ENCODE measurements at regions not wholly inside any gene's neighbourhood (a gene's known extent, or its start where the extent isn't known, plus 50 kb on each side); places are given as distances from the start of the nearest gene placed in this dataset.

DNA sequence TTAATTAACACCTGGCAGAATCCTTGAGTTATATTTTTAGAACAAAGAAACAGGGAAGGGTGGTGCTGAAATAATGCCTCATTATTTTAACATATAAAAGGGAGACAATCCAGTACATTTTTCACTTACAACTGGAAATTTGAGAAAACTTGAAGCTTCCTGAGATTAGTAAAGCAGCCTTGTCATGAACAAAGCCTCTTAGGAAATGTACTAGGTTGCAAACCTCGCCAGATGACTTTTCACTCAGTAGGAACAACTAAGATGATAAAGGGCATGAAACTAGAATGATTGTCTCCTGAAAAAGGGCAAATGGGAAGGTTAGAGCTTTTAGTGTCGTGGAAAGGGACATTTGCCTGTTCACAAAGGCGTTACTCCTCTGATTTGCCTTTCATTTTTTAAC, 289.6 kb downstream of the ETS1 start:
- DNase-seq (ENCODE audit: insufficient read length, low spot score) = no peak
- TF ChIP-seq POLR2A (IDR thresholded peaks at IDR 0.05; ENCODE audit: low read depth, low read length) = no peak
- TF ChIP-seq POLR2AphosphoS5 (IDR thresholded peaks at IDR 0.05; ENCODE audit: low read depth, low read length) = no peak
- TF ChIP-seq PAX5 (IDR thresholded peaks at IDR 0.05; ENCODE audit: insufficient read depth, low read length, severe bottlenecking) = no peak
- no peak for TF ChIP-seq TAF1 (IDR thresholded peaks at IDR 0.05; ENCODE audit: low read depth, low read length)
- no peak for TF ChIP-seq POU2F2 (IDR thresholded peaks at IDR 0.05; ENCODE audit: low read depth, low read length)
- no peak for TF ChIP-seq SPI1 (IDR thresholded peaks at IDR 0.05; ENCODE audit: low read depth, low read length)
- no peak for FAIRE-seq

DNA sequence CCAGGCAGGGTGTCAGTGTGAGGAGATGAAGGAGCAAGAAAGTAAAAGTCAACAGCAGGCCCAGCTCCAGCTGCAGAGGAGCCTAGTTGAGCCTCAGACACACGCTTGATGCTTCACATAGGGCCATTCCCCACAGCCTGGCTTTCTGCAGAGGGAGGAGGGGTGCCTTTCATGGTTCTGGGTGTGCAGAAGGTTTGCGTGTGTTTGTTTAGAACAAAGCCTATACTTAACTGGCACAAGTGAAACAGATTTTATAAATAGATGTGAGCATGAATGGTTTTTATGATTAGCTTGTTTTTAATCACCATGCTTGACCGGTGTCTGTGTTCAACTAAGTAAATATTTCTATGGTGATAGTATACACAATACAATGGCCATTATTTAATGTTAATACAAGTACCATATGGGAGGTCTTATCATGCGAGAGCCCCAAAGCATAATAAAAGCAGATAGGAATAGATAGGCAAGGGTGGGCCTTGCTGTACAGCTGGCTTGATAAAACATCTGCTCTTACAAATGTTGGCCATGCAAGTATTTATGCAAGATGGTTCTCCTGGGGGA, 290.2 kb downstream of the ETS1 start:
- FAIRE-seq = no peak
- DNase-seq (ENCODE audit: insufficient read length, low spot score) = no peak
- no peak for TF ChIP-seq SPI1 (IDR thresholded peaks at IDR 0.05; ENCODE audit: low read depth, low read length)
- no peak for TF ChIP-seq POLR2A (IDR thresholded peaks at IDR 0.05; ENCODE audit: low read depth, low read length)
- no peak for TF ChIP-seq TAF1 (IDR thresholded peaks at IDR 0.05; ENCODE audit: low read depth, low read length)
- TF ChIP-seq PAX5 (IDR thresholded peaks at IDR 0.05; ENCODE audit: insufficient read depth, low read length, severe bottlenecking) = no peak
- no peak for TF ChIP-seq POLR2AphosphoS5 (IDR thresholded peaks at IDR 0.05; ENCODE audit: low read depth, low read length)
- no peak for TF ChIP-seq POU2F2 (IDR thresholded peaks at IDR 0.05; ENCODE audit: low read depth, low read length)

DNA sequence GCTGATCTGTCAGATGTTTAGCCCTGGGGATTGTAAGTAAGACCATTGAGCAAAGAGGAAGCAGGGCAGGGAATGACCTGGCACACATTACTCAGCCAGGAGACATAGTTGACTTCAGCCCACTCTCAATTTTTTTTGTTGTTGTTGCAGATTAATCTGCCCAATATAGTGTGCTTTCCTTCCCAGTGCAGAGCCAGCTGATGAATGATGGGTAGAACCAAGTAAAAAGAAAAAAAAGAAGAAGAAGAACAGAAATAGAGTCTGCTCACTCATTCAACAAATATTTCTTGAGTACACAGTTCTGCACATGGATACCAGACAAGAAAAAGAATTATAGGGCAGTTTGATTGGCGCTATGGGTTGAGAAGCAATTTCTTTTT, 292.7 kb downstream of the ETS1 start:
- TF ChIP-seq POLR2A (IDR thresholded peaks at IDR 0.05; ENCODE audit: low read depth, low read length) = no peak
- TF ChIP-seq POU2F2 (IDR thresholded peaks at IDR 0.05; ENCODE audit: low read depth, low read length) = no peak
- TF ChIP-seq PAX5 (IDR thresholded peaks at IDR 0.05; ENCODE audit: insufficient read depth, low read length, severe bottlenecking) = no peak
- TF ChIP-seq TAF1 (IDR thresholded peaks at IDR 0.05; ENCODE audit: low read depth, low read length) = no peak
- TF ChIP-seq SPI1 (IDR thresholded peaks at IDR 0.05; ENCODE audit: low read depth, low read length) = no peak
- FAIRE-seq = no peak
- DNase-seq (ENCODE audit: insufficient read length, low spot score) = no peak

DNA sequence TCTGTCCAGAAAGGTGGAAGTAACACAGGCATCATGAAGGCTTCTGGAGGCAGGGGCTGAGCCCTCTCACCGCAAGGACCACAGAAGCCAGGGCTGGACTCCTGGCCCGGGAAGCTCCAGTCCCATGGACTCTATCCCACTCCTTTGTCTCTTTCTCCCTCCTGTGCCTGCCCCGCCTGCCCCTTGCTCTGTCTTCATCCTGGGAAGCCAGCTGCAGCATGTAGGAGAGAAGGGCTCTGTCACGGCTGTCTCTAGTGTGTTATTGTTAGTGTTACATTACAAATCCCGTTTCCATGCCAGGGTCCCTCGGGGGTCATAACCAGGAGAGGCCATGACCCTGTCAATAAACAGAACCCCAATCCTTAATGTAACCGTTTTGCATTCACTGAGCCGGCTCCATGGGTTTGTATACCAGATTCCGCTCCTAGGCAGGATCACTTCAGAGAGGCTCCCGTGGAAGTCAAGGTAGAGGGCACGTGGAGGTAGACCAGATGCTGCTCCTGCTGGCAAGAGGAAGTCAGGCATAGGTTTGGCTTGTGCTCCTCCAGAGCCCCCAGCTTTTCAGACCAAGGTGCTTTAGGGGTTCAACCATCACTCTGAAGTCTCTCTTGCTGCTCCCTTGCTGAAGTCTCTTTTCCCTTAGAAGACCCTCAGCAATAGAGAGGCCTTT, 293.2 kb downstream of the ETS1 start:
- DNase-seq (ENCODE audit: insufficient read length, low spot score) (no peak), FAIRE-seq (no peak)
- no peak for TF ChIP-seq POU2F2 (IDR thresholded peaks at IDR 0.05; ENCODE audit: low read depth, low read length)

DNA sequence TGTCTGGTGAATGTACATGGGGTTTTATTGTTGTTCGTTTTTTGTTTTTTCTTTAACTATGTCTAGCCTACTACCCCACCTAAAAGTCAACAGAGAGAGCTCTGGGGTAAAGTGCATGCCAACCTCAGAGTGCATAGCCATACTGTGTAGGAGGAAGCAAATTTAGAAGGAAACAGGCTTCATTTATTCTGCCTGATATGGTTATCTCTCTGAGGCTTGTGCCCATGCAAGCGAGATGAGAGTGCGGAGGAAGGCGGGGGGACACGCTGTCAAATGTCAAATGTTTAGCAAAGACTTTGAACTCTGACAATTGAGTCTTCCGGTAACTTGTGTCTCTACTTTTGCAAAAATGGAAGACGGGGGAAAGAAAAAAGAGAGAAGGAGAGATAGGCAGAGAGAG, 295.5 kb downstream of the ETS1 start:
- no peak for TF ChIP-seq TAF1 (IDR thresholded peaks at IDR 0.05; ENCODE audit: low read depth, low read length)
- TF ChIP-seq PAX5 (IDR thresholded peaks at IDR 0.05; ENCODE audit: insufficient read depth, low read length, severe bottlenecking) = no peak
- TF ChIP-seq POLR2A (IDR thresholded peaks at IDR 0.05; ENCODE audit: low read depth, low read length) = no peak
- no peak for TF ChIP-seq SPI1 (IDR thresholded peaks at IDR 0.05; ENCODE audit: low read depth, low read length)
- no peak for TF ChIP-seq POU2F2 (IDR thresholded peaks at IDR 0.05; ENCODE audit: low read depth, low read length)
- no peak for TF ChIP-seq POLR2AphosphoS5 (IDR thresholded peaks at IDR 0.05; ENCODE audit: low read depth, low read length)
- DNase-seq (ENCODE audit: insufficient read length, low spot score) (no peak), FAIRE-seq (peak; percentile 59)

DNA sequence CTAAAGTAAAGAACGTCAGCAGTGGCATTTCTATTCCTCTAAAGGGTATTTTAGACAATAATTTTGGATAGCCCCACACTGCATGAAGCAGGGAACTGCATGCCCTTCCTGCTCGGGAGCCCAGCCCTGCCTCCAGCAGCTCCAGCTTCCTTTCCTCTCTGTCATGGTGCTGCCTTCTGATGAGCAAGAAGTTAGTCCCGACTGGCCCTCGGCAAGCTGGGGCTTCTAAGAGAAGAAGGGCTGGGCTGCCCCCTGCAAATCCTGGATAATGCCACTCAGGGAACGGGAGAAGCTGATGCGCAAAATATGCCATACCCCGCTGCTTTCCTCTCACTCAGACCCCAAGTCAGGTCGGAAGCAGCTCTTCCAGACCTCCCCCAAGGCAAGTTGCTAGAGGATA, 296.4 kb downstream of the ETS1 start:
- FAIRE-seq (peak; percentile 50), DNase-seq (ENCODE audit: insufficient read length, low spot score) (no peak)
- TF ChIP-seq PAX5 (IDR thresholded peaks at IDR 0.05; ENCODE audit: insufficient read depth, low read length, severe bottlenecking) (no peak), POLR2A (IDR thresholded peaks at IDR 0.05; ENCODE audit: low read depth, low read length) (no peak), POLR2AphosphoS5 (IDR thresholded peaks at IDR 0.05; ENCODE audit: low read depth, low read length) (no peak), SPI1 (IDR thresholded peaks at IDR 0.05; ENCODE audit: low read depth, low read length) (no peak), TAF1 (IDR thresholded peaks at IDR 0.05; ENCODE audit: low read depth, low read length) (no peak), POU2F2 (IDR thresholded peaks at IDR 0.05; ENCODE audit: low read depth, low read length) (no peak)

DNA sequence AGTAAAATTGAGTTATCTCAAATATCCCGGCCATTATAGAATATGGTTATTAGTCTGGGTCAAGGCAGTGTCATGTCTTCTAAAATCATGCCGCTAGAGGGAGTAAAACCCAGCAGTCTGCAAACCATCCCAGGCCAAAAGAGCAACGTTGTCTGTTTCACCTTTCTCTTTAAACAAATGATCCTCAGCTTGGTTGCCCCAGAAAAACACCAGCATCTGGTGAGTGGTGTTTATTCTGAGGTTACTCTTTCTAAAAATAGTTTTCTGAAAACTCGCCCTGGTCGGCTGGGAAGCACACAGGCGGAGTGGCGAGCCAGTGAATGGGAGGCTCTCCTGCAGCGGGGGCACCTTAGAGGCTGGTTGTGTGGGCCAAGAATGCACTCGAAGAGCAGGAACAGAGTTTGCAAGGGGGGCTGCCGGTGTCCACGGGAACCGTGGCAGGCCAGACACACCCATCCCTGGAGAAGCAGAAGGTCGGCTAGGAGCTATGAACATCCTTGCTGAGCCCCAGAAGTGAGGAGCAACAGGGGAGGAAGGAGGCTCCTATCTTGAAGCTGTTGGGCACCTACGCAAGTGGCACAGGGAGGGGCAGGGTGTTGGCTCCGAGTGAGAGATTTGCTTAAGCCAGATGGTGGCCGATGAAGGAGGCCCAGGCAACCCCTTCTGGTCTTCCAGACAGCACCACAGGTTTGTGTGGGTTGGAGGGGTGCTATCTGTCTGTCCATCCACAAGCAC, 297.1 kb downstream of the ETS1 start:
- TF ChIP-seq TAF1 (IDR thresholded peaks at IDR 0.05; ENCODE audit: low read depth, low read length) = 0 out of 2 replicates have a peak, but pooled peaks have one; percentile 43
- TF ChIP-seq POLR2A (IDR thresholded peaks at IDR 0.05; ENCODE audit: low read depth, low read length) = no peak
- peak; percentile 50; the same call in 1 of the 2 replicates for TF ChIP-seq POU2F2 (IDR thresholded peaks at IDR 0.05; ENCODE audit: low read depth, low read length)
- DNase-seq (ENCODE audit: insufficient read length, low spot score) (no peak), FAIRE-seq (peak; percentile 93)

DNA sequence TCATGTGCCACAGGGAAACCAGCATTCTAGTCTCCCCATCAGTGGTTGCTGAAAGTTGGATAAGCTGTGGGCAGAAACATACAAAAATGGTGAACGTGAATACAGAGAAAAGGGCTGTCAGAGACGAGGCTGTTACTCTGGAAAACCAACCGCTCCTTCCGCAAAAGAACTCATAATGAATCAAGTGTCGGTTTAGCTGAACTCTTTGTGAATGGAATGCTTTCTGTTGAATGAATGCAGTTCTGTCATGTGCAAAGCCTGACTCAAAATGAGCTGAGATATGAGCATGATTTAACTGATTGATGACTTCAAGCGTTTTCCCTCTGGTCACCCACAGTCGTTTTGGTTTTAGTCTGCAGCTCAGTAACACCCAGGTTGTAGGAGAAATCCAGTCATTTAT, 298.3 kb downstream of the ETS1 start:
- DNase-seq (ENCODE audit: insufficient read length, low spot score) = no peak
- peak; percentile 84 for FAIRE-seq

DNA sequence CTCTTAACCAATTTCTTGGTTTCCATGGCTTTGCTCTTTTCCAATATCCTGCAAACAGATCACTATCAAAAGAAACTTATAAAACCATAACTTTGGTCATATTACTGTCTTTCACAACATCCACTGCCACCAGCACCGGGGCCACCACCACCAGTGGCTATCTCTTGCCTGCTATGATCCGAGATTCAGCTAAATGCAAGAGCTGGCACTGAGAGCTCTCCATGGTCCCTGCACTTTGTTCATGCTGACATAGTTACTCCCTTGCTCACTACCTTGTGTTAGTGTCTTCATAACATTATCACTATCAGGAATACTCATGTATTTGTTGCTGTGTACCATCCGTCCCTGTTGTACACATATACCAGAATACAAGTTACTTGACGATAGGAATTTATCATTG, 299.0 kb downstream of the ETS1 start:
- TF ChIP-seq POLR2A (IDR thresholded peaks at IDR 0.05; ENCODE audit: low read depth, low read length) (no peak), TAF1 (IDR thresholded peaks at IDR 0.05; ENCODE audit: low read depth, low read length) (no peak), SPI1 (IDR thresholded peaks at IDR 0.05; ENCODE audit: low read depth, low read length) (no peak), POU2F2 (IDR thresholded peaks at IDR 0.05; ENCODE audit: low read depth, low read length) (no peak), POLR2AphosphoS5 (IDR thresholded peaks at IDR 0.05; ENCODE audit: low read depth, low read length) (no peak), PAX5 (IDR thresholded peaks at IDR 0.05; ENCODE audit: insufficient read depth, low read length, severe bottlenecking) (no peak)
- DNase-seq (ENCODE audit: insufficient read length, low spot score) (no peak), FAIRE-seq (peak; percentile 47)

More for the DNA sequence above, 298.3 kb downstream of the ETS1 start:
- no peak for TF ChIP-seq POLR2AphosphoS5 (IDR thresholded peaks at IDR 0.05; ENCODE audit: low read depth, low read length)
- TF ChIP-seq POU2F2 (IDR thresholded peaks at IDR 0.05; ENCODE audit: low read depth, low read length) = no peak
- TF ChIP-seq POLR2A (IDR thresholded peaks at IDR 0.05; ENCODE audit: low read depth, low read length) = no peak
- no peak for TF ChIP-seq TAF1 (IDR thresholded peaks at IDR 0.05; ENCODE audit: low read depth, low read length)
- TF ChIP-seq SPI1 (IDR thresholded peaks at IDR 0.05; ENCODE audit: low read depth, low read length) = no peak
- no peak for TF ChIP-seq PAX5 (IDR thresholded peaks at IDR 0.05; ENCODE audit: insufficient read depth, low read length, severe bottlenecking)

All from GM12891 (cell line).